K562 (cell line): ENCODE measurements at regions not wholly inside any gene's neighbourhood (a gene's known extent, or its start where the extent isn't known, plus 50 kb on each side); places are given as distances from the start of the nearest gene placed in this dataset.

Experiments
- ARID1B ChIP-seq: fragments of 450-650 bp; IDR thresholded peaks from 2 replicates; pipeline ENCODE4 v1.6.1; 2016; ENCODE audit warnings: antibody characterized with exemption, mild to moderate bottlenecking, inconsistent platforms
- CHD1 ChIP-seq: fragments of 200-600 bp; sonication (generic); IDR thresholded peaks from one replicate; pipeline ENCODE4 v1.6.1; 2012; ENCODE audit warnings: mild to moderate bottlenecking, moderate library complexity, low read length, inconsistent platforms
- ETV1 ChIP-seq: fragments of 450-650 bp; conservative IDR thresholded peaks from 2 replicates; pipeline ENCODE4 v1.6.1; 2016; ENCODE audit warnings: missing genetic modification characterization, control low read depth, low read depth, missing compliant biosample characterization
- HDAC8 ChIP-seq: fragments of 450-650 bp; IDR thresholded peaks from 2 replicates; pipeline ENCODE4 v1.6.1; 2016; ENCODE audit warnings: mild to moderate bottlenecking, missing genetic modification characterization, moderate library complexity, missing compliant biosample characterization
- POLR2AphosphoS2 ChIP-seq: IDR thresholded peaks from 2 replicates; pipeline ENCODE4 v1.6.1; 2012; ENCODE audit warnings: low read length, improper control_type of control experiment
- RBFOX2 ChIP-seq: fragments of 200-400 bp; formaldehyde crosslinking; IDR thresholded peaks from 2 replicates; pipeline ENCODE4 v1.6.1; 2017; ENCODE audit warnings: low read depth, mild to moderate bottlenecking, low read length, moderate library complexity
- SMAD2 ChIP-seq: fragments of 150-350 bp; IDR thresholded peaks from 2 replicates; pipeline ENCODE4 v1.6.1; 2014; ENCODE audit warnings: low read depth, mild to moderate bottlenecking, low read length
- ZFPM2 ChIP-seq: fragments of 250-450 bp; sonication (Bioruptor Pico); IDR thresholded peaks from 2 replicates; pipeline ENCODE4 v1.5.1; 2022; ENCODE audit warnings: mild to moderate bottlenecking
- ZNF263 ChIP-seq: sonication (generic); formaldehyde crosslinking; IDR thresholded peaks from 2 replicates; pipeline ENCODE4 v1.8.0; 2022; ENCODE audit warnings: mild to moderate bottlenecking, missing genetic modification reagents, borderline replicate concordance
- ZNF696 ChIP-seq: fragments of 250-450 bp; sonication (Bioruptor Pico); conservative IDR thresholded peaks from 2 replicates; pipeline ENCODE4 v1.4.0; 2020; ENCODE audit warnings: mild to moderate bottlenecking, moderate library complexity
- ZNF699 ChIP-seq: fragments of 250-450 bp; sonication (Bioruptor Pico); IDR thresholded peaks from 2 replicates; pipeline ENCODE4 v1.8.0; 2021; ENCODE audit warnings: mild to moderate bottlenecking, moderate library complexity; ENCODE audit not compliant: insufficient replicate concordance
- TF ChIP-seq, protein P1 (sequence below), 2 experiments: IDR thresholded peaks; 2 replicates each; pipeline ENCODE4 v1.6.1; 2012; ENCODE audit warnings: improper control_type of control experiment in 2 of 2, low read depth in 2 of 2, low read length in 2 of 2, borderline replicate concordance in 1 of 2

- TF ChIP-seq, protein P1, sequence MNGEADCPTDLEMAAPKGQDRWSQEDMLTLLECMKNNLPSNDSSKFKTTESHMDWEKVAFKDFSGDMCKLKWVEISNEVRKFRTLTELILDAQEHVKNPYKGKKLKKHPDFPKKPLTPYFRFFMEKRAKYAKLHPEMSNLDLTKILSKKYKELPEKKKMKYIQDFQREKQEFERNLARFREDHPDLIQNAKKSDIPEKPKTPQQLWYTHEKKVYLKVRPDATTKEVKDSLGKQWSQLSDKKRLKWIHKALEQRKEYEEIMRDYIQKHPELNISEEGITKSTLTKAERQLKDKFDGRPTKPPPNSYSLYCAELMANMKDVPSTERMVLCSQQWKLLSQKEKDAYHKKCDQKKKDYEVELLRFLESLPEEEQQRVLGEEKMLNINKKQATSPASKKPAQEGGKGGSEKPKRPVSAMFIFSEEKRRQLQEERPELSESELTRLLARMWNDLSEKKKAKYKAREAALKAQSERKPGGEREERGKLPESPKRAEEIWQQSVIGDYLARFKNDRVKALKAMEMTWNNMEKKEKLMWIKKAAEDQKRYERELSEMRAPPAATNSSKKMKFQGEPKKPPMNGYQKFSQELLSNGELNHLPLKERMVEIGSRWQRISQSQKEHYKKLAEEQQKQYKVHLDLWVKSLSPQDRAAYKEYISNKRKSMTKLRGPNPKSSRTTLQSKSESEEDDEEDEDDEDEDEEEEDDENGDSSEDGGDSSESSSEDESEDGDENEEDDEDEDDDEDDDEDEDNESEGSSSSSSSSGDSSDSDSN (IDR thresholded peaks at IDR 0.05; ENCODE audit: borderline replicate concordance in 1 of 2, low read depth in 2 of 2, low read length in 2 of 2), result no peak
- TF ChIP-seq ARID1B (no peak), POLR2AphosphoS2 (no peak), CHD1 (no peak), ZNF699 (no peak), ZNF696 (no peak), ZFPM2 (no peak), ZNF263 (CRISPR knock-in tag) (no peak), RBFOX2 (no peak), ETV1 (tag) (no peak), SMAD2 (no peak), HDAC8 (tag) (no peak)
Observed at GRCh38 chr20:6388671-6389197, 265.9 kb upstream of the FERMT1 start (continued).
